ENCODE measurements at regions not wholly inside any gene's neighbourhood (a gene's known extent, or its start where the extent isn't known, plus 50 kb on each side); places are given as distances from the start of the nearest gene placed in this dataset.

DNA sequence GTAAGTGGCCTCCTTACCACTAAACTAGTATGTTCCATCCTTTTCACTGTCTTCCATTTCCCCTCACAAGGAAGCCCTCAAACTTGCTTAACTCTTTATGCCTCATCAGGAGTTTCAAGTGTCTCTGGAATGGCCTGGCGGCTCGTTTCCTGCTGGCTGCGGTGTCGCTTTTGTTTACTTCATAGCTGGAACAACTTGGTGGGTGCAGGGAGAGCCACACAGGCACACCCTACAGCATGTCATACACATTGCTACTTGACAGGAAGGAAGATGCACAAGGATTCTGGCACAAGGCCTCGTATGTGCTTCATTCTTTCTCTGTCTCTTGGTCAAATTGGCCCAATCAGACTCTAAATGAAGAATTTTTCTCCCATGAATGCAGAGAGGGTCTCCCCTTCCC is 488.3 kb downstream of the FOXO1 start:
- no peak for FAIRE-seq

DNA sequence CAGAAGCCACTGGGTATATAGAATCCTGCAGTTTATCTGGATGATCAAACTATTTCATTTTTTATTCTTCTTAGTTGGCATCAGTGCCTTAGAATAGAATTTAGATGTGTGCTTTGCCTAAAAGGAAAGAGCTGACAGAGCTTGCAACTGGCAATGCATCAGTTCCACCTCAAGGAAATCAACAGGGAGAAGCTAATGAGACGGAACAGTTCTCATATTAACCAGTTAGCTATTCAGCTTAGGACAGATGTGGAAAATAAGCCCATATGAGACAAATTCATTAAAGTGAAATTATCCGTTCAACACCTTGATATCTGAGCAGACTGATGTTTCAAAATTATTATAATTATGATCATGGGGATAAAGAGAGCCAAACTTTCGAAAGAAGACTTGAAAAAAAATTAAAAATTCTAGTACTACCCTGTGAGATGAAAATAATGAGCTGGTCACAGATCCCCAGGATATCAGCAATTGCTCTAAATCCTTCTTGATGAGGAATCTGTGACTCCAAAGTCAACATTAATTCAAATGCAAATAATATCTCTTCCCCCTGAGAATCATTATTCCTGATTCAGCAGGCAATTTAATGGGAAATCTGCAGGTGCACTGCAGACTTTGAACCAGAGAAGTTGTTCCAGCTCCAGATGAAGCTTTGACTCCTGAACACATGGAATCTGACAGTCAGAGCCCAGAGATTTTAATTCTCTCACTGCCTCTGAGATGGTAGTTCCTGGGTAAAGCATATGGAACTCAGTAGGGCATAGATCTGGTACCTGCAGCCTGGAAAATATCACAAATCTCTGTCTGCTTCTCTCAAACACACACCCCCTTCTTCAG is 486.8 kb downstream of the FOXO1 start:
- FAIRE-seq, result no peak

DNA sequence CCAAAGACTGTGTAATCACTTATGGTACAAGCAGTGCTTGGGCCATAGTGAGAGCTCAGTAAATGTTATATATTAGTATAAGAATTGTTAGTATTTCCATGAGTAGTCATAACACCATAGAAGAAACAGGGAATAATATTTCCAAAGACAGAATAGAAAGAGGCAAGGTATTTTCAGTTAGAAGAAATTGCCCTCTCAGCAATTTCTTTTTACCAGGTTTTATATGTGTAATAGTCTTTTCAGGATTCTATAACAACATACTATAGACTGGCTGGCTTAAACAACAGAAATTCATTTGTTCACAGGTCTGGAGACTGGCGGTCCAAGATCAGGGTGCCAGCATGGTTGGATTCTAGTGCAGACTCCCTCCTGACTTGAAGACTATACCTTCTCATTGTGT is 485.7 kb downstream of the FOXO1 start:
- FAIRE-seq, result no peak

DNA sequence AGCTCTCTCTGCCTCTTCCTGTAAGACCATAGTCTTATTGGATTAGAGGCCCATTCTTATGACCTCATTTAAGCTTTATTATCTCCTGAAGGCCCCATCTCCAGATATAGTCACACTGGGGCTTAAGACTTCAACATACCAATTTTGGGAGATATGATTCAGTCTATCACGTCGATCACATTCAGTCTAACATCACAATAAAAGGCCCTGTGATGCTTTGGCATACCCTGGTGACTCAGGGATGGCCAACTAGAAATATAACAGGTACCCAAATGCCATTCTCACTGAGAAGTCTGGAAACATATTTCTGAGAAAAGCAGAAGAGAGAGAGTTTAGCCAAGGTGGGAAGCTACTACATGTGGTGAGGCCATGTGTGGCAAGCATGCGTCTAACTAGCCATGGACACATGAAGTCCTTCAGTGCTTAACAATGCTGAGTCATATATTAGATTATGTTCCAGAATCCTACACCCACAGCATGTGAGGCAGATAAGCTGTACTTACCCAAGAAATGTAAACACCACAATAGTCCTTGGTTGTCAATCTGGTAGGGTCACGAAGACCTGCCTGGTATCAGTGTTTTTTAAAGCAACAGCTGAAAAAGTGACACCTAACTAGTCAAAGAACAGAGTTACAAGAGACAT is 485.1 kb downstream of the FOXO1 start:
- no peak for FAIRE-seq

DNA sequence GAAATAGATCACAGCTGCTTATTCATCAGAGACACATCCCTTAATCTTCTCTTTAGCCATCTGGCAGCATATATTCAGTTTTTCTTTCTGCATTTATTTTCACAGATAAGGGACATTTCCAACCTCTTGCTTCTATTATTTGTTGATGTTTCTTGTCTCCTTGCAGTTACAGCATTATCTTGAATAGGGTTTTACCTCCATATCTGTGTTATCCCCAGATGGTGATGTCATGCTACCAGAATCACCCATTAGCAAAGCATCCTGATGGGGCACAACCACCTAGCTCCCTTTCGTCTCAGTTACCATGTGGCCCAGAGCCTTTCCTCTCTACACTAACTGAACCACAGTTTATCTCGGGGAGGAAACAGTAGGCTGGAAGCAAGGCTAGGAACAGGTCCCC is 483.9 kb downstream of the FOXO1 start:
- no peak for FAIRE-seq

DNA sequence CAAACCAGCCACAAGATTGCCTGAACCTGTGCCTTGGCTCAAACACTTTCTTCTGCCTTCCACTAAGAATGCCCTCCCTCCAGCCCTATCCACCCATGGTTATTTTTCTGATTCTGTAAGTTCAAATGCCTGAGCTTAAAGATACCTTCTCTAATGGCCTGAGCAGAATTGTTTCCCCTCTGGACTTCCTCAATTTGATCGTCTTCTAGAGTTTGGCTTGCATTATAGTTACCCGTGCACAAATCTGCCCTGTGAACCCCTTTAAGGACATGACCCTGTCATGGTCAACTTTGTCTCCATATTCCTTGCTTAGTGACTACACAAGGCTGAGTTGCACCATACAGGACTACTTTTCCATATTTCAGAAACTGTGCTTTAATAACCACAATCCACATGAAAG is 481.0 kb downstream of the FOXO1 start:
- FAIRE-seq, result no peak

DNA sequence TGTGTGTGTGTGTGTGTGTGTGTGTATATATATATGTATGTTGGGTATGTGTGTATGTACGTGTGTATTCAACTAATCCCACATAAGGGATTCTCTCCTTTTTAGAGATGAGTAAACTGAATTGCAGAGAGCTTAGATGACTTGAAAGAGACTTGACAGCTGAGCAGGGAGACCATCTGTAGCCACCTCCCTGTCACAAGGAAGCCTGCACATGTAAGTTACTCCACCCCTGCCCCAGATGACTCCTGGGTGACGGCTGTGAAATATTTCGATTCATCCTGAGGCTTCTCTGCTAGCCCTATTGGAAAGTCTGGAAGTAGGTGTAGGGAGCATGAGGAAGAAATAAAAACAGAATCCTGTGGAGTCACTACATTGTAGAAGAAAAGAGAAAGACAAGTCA is 480.4 kb downstream of the FOXO1 start:
- FAIRE-seq, result no peak

DNA sequence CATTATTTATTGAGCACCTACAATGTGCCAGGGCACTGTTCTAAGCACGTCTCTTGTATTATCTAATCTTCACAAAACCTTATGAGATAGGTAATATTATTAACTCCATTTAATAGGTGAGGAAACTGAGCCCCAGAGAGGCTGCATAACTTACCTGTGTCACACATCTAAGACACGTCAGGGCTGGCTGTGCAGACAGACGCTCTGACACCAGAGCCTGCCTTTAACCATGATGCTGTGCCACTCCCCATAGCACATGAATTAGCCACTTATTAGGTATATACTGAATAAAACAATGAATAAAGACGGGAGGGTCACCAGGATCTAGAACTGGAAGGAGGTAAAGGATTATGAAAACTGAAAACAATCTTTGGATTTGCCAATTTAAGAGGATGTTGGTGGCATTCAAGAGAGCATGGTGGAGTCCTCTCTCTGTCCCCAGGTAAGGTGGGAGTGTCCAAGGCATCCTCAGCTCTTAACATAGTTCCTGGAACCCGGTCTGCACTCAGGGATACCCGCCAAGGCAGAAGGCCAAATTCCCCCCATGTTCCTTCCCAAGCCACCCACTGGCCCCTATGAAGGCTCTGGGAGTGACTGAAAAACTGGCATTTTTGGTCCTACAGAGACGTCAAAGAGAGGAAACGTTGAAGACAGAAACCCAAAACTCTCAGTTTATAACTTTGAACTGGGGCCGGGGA is 479.7 kb downstream of the FOXO1 start:
- FAIRE-seq, result no peak

DNA sequence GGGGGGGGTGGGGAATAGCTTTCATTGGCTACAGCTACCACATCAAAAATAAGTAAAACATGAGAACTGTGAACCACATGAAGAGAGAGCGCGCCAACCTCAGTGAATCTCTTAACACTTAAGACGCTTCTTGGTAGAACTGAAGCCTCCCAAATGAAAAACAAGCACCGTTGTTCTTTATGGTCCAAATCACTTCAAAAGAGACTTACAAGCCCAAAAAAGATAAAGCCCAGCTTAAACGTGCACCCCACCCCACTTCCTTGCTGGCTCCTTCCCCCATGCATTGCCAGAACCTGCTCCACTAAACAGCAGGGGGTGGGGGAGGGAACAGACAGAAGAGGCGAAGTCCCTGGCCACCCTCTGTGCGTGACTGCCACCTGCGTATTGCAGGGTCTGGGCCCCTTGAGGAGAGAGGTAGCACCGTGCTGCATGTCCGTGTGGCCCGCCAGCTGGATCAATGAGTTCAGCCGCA is 479.1 kb downstream of the FOXO1 start:
- FAIRE-seq, result no peak

DNA sequence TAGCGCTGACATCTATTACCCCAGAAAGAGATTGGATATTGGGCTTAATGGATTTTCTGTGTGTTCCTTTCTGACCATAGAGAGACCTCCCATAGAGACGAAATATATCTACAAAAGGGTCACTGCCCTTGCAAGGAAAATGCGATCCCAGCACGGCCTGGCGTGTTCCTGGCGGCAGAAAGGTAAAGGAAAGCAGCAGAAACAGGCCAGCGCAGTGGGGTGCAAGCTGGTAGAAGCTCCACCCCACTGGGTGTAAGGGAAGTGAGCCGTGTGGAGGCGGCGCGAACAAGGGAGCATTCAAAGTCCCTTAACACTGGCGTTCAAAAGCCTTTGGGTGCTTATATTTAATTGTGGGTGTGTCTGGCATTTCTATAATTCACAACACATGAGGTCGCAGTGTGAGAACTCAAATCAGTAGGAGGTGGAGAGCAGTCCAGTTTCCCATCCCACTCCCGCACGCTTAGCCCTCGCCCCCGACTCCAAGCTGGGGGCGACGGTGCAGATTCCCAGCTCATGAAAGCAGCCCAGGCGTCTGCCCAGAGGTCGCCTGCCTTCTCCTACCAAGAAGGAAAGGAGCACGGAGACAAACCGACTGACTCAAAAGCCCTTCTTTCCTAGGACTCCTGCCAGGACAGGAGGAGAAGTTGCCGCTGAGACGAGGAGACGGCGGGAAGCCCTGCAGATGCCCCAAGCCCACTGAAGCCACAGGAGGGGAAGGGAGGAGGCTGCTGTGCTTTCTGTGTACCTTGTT is 478.4 kb downstream of the FOXO1 start:
- no peak for FAIRE-seq

DNA sequence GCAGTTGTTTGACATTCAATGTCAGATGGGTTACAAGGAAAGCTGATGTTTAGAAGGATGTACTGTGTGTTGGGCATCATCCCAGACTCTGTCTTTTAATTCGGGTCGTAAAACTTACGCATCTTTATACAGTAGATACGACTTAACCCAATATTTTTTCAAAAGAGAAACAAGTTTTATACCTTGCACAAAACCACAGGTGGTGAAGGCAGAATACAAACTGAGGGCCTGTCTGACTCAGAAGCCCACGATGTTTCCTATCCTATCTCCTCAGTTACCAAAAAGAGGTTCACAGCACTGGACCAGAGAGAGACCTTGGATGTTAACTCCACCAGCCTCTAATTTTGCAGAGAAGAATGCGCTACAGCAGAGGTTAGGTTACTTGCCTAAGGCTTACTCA is 477.0 kb downstream of the FOXO1 start:
- FAIRE-seq, result no peak

DNA sequence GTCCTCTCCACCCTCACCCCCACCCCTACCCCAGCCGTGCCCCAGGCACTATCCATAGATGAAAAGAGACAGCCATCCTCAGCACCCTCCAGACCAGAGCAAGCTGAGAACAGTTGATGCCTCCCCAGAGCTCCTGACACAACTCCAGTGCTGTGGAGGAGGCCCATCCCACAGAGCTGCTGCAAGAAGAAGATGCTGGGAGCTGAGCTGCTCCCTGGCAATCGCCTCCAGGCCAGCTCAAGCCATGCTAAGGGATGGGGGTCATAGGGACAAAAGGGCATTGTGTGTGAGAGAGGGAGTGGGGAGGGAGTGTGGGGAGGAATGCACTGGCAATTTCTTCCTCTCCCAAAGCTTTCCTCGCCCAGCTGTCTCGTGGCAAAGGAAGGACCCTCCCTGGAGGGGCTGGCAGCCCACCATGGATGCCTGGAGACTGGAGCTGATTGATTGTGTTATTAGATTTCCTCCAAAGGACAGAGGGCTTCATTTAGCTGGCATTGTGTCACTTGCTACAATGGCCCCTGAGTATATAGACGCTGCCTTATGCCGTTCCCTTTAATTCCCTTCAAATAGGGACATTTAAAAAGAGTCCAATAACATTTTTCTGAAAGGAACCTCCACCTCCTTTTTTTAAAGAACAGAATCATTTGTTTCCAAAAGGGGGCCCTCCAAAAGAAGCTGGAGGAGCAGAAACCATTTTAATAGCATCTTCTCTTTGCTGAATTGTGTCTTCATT is 476.4 kb downstream of the FOXO1 start:
- FAIRE-seq, result no peak

DNA sequence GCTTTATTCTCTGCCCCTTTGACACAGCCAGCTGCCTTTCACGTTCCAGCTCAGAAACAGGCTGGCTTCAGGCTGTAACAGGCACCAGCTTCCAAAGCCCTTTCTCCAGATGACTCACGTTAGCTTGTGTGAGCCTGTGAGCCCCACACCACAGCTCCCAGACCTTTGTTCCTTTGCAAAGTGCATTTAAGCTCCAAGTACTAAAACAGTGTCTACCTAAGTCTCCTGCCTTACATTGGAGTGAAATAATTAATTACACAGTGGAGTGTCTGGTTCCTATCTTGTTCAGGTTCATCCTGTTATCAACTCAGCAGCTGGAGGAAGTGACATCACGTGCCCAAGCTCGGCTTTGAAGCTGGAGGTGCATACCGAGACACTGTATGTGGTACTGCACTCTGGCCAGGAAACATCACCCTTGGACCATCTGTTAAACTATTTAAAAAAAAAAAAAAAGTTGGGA is 475.8 kb downstream of the FOXO1 start:
- FAIRE-seq, result no peak

DNA sequence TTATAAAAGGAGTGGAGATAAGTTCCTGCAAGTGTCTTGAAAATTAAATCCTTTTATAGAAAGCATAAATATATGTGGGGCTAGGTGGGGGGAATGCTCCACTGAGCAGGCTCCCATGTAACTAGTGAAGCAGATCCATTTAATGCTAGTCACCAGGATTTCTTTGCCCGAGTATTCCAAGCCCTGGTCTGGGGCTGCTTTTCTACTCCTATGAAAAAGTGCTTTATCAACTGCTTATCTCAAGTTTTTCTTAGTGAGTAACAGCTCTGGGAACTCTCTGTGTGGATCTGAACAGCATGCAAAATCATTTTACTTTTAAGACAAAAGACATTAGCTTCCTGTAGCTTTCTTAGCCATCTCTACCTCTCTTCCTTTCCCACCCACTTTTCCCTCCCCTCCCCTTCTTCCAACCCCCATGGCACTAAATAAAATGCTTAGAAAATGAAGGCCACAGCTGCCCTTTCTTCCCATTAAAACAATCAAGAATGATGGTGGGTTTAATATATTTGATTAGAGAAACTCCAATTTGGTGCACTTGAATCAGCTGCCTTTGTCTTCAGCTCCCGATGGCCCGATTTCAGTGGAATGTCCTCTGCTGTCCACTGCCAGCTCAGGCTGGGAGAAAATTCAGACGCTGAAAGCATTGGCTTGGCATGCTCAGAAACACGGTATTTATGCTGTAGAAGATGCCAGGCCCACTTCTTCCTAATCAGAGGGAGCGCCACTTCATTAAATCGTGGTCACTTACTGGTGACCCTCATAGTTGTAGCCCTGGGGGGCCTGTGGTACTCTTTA is 475.1 kb downstream of the FOXO1 start:
- FAIRE-seq, result no peak

DNA sequence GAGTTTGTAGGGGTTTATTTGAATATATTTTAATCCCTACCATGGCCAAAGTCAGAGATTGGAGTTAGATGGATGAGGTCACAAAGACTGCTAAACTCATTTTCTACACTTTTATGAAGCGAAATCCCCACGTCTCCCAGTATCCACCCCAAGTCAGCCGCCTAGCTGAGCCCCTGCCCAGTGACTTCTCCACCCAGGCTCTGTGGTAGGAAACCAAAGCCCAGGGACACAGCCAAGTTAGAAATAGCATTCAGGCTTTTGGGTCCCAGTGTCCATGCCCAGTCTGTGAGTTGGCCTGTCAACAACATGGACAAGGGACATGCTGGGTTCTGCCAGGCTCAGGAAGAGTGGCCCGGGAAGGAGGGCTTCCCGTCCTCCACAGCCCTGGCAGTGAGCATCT is 474.0 kb downstream of the FOXO1 start:
- FAIRE-seq, result no peak

DNA sequence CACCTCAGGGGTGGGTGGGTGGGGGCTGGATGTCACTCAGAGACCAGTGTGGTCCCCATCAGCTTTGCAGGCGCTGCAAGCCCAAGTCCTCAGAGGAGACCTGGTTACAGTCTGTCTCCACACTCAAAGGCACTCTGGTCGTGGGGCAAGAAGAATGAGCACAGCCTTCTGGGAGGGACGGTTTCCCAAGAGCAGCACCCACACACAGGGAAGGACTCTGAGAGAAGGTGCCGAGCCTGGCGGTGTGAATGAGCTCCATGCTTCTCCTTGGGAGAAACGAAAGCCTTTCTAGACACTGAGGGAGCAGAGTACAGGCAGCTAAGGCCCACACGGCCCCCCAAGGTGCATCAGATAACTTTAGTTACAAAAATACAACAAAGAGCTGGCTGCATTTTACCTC is 473.6 kb downstream of the FOXO1 start:
- FAIRE-seq, result no peak

DNA sequence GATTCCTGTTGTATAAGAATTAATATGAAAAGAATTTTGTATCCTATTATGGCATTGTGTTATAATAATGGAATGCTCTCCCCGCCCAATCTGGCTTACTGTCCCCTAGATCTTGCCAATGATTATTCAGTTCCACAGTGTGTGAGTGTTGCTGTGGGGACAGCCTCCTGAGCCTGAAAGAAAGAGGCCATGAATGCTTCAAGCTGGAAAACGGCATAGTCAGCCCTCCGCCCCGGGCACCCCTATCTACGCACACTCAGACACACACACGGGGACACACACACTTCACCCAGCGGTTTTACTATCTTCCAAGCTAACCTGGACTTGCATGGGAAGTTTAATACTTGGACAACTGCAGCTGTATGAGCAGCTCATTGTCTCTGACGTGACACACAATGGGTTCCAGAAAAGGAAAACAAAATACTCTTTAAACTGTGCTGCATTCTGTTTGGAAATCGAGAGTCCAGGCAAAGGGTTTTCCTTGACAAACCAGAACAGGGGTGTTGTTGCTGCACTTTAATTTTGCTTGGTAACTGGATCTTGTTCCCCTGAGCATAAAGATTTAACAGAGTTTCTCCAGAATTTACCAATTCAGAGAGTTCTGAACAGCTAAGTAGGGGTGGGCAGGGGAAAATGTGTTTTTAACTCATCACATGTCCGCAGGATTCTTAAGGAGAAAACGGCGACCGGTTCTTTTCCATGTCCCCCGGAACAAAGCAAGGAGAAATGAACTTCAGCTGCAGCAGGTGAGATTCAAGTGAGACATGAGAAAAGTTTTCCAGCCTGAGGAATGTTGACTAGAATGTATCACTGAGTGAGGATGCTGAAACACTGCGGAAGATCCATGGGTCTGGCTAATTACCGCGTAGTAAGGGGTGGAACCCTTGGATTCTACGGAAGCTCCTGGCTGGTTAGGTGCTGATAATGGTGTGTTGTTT is 472.9 kb downstream of the FOXO1 start:
- no peak for FAIRE-seq

DNA sequence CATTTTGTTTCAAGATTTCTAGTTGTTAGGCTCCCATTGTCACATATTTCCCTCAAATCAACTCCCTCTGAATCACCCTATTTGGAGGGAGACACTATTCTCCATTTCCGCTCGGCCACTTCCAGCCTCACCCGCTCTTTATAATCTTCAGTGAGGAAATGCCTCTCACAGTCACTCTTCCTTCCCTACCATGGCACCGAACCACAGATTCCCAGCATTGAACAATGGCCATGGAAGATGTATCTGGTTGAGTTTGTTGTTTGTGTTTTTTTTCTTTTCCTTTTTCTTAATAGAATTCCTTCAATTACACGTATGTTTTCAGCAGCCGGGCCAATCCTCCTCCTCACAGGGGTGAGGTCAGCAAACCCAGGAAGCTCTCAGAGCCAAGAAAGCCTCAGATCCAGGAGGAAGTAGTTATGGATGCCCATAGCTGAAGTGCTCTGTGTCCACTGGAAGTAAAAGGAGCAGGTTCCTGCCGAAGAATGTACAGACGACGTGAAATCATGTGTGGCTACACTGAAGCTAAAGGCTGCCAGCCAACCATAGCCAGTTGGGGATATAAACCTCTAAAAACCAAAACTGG is 472.1 kb downstream of the FOXO1 start:
- no peak for FAIRE-seq

DNA sequence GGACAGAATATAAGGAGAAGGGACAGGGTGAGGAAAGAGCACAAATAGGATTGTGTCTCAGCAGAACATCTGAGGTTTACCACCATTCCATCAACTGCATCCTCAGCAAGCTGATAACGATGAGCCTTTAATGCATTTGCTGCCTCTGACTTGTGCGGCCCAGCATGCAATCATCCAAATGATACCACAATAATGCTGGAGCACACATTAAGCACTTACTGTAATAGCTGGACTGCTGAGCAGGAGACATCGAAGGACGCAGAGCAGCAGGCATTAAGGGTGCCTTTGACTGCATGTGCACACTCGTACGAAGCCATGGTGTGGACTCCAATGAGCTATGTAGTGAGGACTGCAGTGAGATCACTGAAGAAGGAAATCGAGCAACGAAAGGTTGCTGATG is 469.4 kb downstream of the FOXO1 start:
- FAIRE-seq, result no peak
